Sigmoid colon (tissue), 6 donors: ENCODE measurements at regions not wholly inside any gene's neighbourhood (a gene's known extent, or its start where the extent isn't known, plus 50 kb on each side); places are given as distances from the start of the nearest gene placed in this dataset.
"Not testable (repeated sequence)": the region's sequence is repeated elsewhere in the genome, so short reads cannot be mapped to it uniquely, and the experiment has no call there.

ENCODE experiments used
- DNase-seq: peaks from one replicate; pipeline ENCODE4 v3.0.0-alpha.2; 2019
- H3K27ac ChIP-seq, 4 donors: fragments of 200-600 bp; sonication (generic); one replicate each; pipeline ENCODE4 v1.5.1; 2016 to 2019; ENCODE audit warnings: mild to moderate bottlenecking in 1 of 4
- H3K27me3 ChIP-seq, 3 donors: fragments of 200-600 bp; sonication (generic); one replicate each; pipeline ENCODE4 v1.5.1; 2019; ENCODE audit warnings: mild to moderate bottlenecking in 1 of 3
- H3K36me3 ChIP-seq, 4 donors: fragments of 200-600 bp; sonication (generic); one replicate each; pipeline ENCODE4 v1.5.1; 2016 to 2019
- H3K4me1 ChIP-seq, 4 donors: fragments of 200-600 bp; sonication (generic); one replicate each; pipeline ENCODE4 v1.5.1; 2017 to 2019
- H3K4me3 ChIP-seq, 4 donors: fragments of 200-600 bp; sonication (generic); one replicate each; pipeline ENCODE4 v1.5.1; 2017 to 2019; ENCODE audit warnings: mild to moderate bottlenecking in 2 of 4, moderate library complexity in 1 of 4
- H3K9me3 ChIP-seq, 4 donors: fragments of 200-600 bp in 3 of 4; sonication (generic) in 3 of 4; one replicate each; pipeline versions ENCODE4 v1.5.1 to v1.6.1; 2013 to 2019
- CTCF ChIP-seq, 4 experiments: fragments of 450-650 bp in 3 of 4; fragments of 200-600 bp in 1 of 4; IDR thresholded peaks; one replicate each; pipeline ENCODE4 v1.5.1; 2016 to 2019; ENCODE audit warnings: antibody characterized with exemption in 4 of 4, mild to moderate bottlenecking in 3 of 4, moderate library complexity in 2 of 4
- EP300 ChIP-seq, 4 donors: sonication (generic); formaldehyde crosslinking; IDR thresholded peaks; one replicate each; pipeline ENCODE4 v1.6.1; 2017; ENCODE audit warnings: antibody characterized with exemption in 4 of 4
- POLR2A ChIP-seq, 2 donors: fragments of 450-650 bp; IDR thresholded peaks; one replicate each; pipeline ENCODE4 v1.6.1; 2016; ENCODE audit warnings: antibody characterized with exemption in 2 of 2, mild to moderate bottlenecking in 2 of 2, moderate library complexity in 2 of 2
- POLR2AphosphoS5 ChIP-seq, 4 donors: sonication (generic); formaldehyde crosslinking; IDR thresholded peaks; one replicate each; pipeline ENCODE4 v1.6.1; 2017; ENCODE audit warnings: antibody characterized with exemption in 4 of 4
- WGBS, 2 donors: extraction: QIAGEN DNeasy Blood & Tissue Kit; methylation state at CpG; one replicate each; pipeline ENCODE4 v1.1.7; 2013; 5-methylcytosine and 5-hydroxymethylcytosine counted together
- intact Hi-C: fragments of 100-400 bp; cut with DNase I; formaldehyde crosslinking; loops from one replicate; pipeline ENCODE4 v1.15.1; 2023
- donor health status: healthy with polysubstance abuse.
- donor health status: healthy.

- Histone ChIP-seq H3K27ac (no peak overlapping the region), H3K4me1 (no peaks in the 10 kb centered on the region), H3K9me3 (peaks cover 0 to 3% (median 0%) of the 10 kb centered on the region in 4 donors), H3K4me3 (no peak overlapping the region), H3K36me3 (no peaks in the 10 kb centered on the region), H3K27me3 (no peaks in the 10 kb centered on the region)
- TF ChIP-seq EP300 (IDR thresholded peaks at IDR 0.05) = no peak
- no peak for TF ChIP-seq POLR2A (IDR thresholded peaks at IDR 0.05)
- TF ChIP-seq POLR2AphosphoS5 (IDR thresholded peaks at IDR 0.05) = no peak
- no peak for TF ChIP-seq CTCF (IDR thresholded peaks at IDR 0.05)
- DNase-seq = no peak
- intact Hi-C loops = no loop called here
- 75 to 78% methylated on average over 8 of the region's 8 CpGs for WGBS, 2 donors
Measured at GRCh38 chr3:76310089-76310488, 524.7 kb upstream of the ZNF717 start.

GRCh38 chr3:76310667-76311066 lies 525.3 kb upstream of the ZNF717 start:
- H3K9me3 ChIP-seq = peaks cover 0 to 2% (median 0%) of the 10 kb centered on the region in 4 donors
- H3K4me3 ChIP-seq = no peak overlapping the region
- no peak for TF ChIP-seq CTCF (IDR thresholded peaks at IDR 0.05)
- TF ChIP-seq POLR2AphosphoS5 (IDR thresholded peaks at IDR 0.05) = no peak
- no peak for TF ChIP-seq EP300 (IDR thresholded peaks at IDR 0.05)
- TF ChIP-seq POLR2A (IDR thresholded peaks at IDR 0.05) = no peak
- H3K27ac ChIP-seq = peak overlapping the region in 1 of 4 donors; percentile 14
- intact Hi-C loops = no loop called here
- H3K4me1 ChIP-seq = no peaks in the 10 kb centered on the region
- no peaks in the 10 kb centered on the region for H3K27me3 ChIP-seq
- no peak for DNase-seq
- 65 to 69% methylated on average over 7 of the region's 7 CpGs for WGBS, 2 donors
- no peaks in the 10 kb centered on the region for H3K36me3 ChIP-seq

- Histone ChIP-seq H3K27ac (no peak overlapping the region), H3K27me3 (no peaks in the 10 kb centered on the region), H3K9me3 (peaks cover 0 to 2% (median 0%) of the 10 kb centered on the region in 4 donors), H3K36me3 (no peaks in the 10 kb centered on the region), H3K4me3 (no peak overlapping the region), H3K4me1 (no peaks in the 10 kb centered on the region)
- TF ChIP-seq EP300 (IDR thresholded peaks at IDR 0.05) = no peak
- no peak for DNase-seq
- intact Hi-C loops = no loop called here
- 53 to 57% methylated on average over 4 of the region's 4 CpGs for WGBS, 2 donors
Measured at GRCh38 chr3:76311941-76312340, 526.6 kb upstream of the ZNF717 start.

GRCh38 chr3:76315906-76316305 lies 530.6 kb upstream of the ZNF717 start:
- intact Hi-C loops, DNase-seq, H3K36me3 ChIP-seq, H3K4me1 ChIP-seq, H3K9me3 ChIP-seq, H3K4me3 ChIP-seq, H3K27me3 ChIP-seq, H3K27ac ChIP-seq: not testable (repeated sequence)
- 84 to 89% methylated on average over 6 of the region's 6 CpGs for WGBS, 2 donors

GRCh38 chr3:76321614-76322013 lies 536.3 kb upstream of the ZNF717 start:
- 66 to 86% methylated on average over 4 of the region's 4 CpGs for whole genome bisulfite sequencing, 2 donors
- no peaks in the 10 kb centered on the region for H3K4me1 ChIP-seq
- no peak for DNase-seq

GRCh38 chr3:76324101-76324500 lies 538.8 kb upstream of the ZNF717 start:
- H3K9me3 ChIP-seq = no peaks in the 10 kb centered on the region
- H3K36me3 ChIP-seq = no peaks in the 10 kb centered on the region
- H3K27ac ChIP-seq = no peak overlapping the region
- WGBS, 2 donors = 72 to 84% methylated on average over 4 of the region's 4 CpGs
- H3K27me3 ChIP-seq = no peaks in the 10 kb centered on the region
- no peak for TF ChIP-seq EP300 (IDR thresholded peaks at IDR 0.05)
- TF ChIP-seq POLR2AphosphoS5 (IDR thresholded peaks at IDR 0.05) = no peak
- no peak for TF ChIP-seq POLR2A (IDR thresholded peaks at IDR 0.05)
- no peak for TF ChIP-seq CTCF (IDR thresholded peaks at IDR 0.05)
- intact Hi-C loops = no loop called here
- no peak overlapping the region for H3K4me3 ChIP-seq
- DNase-seq = no peak
- H3K4me1 ChIP-seq = no peaks in the 10 kb centered on the region

More at GRCh38 chr3:76321614-76322013, 536.3 kb upstream of the ZNF717 start:
- Histone ChIP-seq H3K9me3 (no peaks in the 10 kb centered on the region), H3K27ac (no peak overlapping the region), H3K4me3 (no peak overlapping the region), H3K36me3 (no peaks in the 10 kb centered on the region), H3K27me3 (no peaks in the 10 kb centered on the region)
- intact Hi-C loops = no loop called here
- TF ChIP-seq EP300 (IDR thresholded peaks at IDR 0.05) = no peak
